GM21717 (cell line): ENCODE measurements at regions not wholly inside any gene's neighbourhood (a gene's known extent, or its start where the extent isn't known, plus 50 kb on each side); places are given as distances from the start of the nearest gene placed in this dataset.
"Not testable (repeated sequence)": the region's sequence is repeated elsewhere in the genome, so short reads cannot be mapped to it uniquely, and the experiment has no call there.

Experiments used
- ATAC-seq: cut with Tn5 transposase; IDR thresholded peaks from one replicate; pipeline ENCODE4 v1.9.1; 2021; ENCODE audit warnings: mild to moderate bottlenecking, moderate library complexity; ENCODE audit not compliant: unreplicated experiment

- no peak for ATAC-seq
Measured at GRCh38 chr22:49347376-49347775, 480.3 kb downstream of the BRD1 start.

- ATAC-seq: no peak
Measured at GRCh38 chr22:49345896-49346295, 481.8 kb downstream of the BRD1 start.

GRCh38 chr22:49344656-49345055 is 483.0 kb downstream of the BRD1 start:
- no peak for ATAC-seq

- no peak for ATAC-seq
Measured at GRCh38 chr22:49344161-49344560, 483.5 kb downstream of the BRD1 start.

GRCh38 chr22:49340406-49340805 is 487.3 kb downstream of the BRD1 start:
- ATAC-seq: no peak

- not testable (repeated sequence) for ATAC-seq
Measured at GRCh38 chr22:49336483-49336882, 491.2 kb downstream of the BRD1 start.

- ATAC-seq: no peak
Measured at GRCh38 chr22:49334976-49335375, 492.7 kb downstream of the BRD1 start.

- ATAC-seq: no peak
Measured at GRCh38 chr22:49334449-49334789, 493.3 kb downstream of the BRD1 start.

- no peak for ATAC-seq
Measured at GRCh38 chr22:49333206-49333605, 494.5 kb downstream of the BRD1 start.

- ATAC-seq: no peak
Measured at GRCh38 chr22:49332691-49333090, 495.0 kb downstream of the BRD1 start.

GRCh38 chr22:49331878-49332277 is 495.8 kb downstream of the BRD1 start:
- no peak for ATAC-seq

- no peak for ATAC-seq
Measured at GRCh38 chr22:49331223-49331815, 496.4 kb downstream of the BRD1 start.

GRCh38 chr22:49330421-49331222 is 497.1 kb downstream of the BRD1 start:
- ATAC-seq: no peak

GRCh38 chr22:49329636-49330035 is 498.0 kb downstream of the BRD1 start:
- ATAC-seq: no peak

GRCh38 chr22:49328630-49329405 is 498.9 kb downstream of the BRD1 start:
- no peak for ATAC-seq

GRCh38 chr22:49328118-49328475 is 499.6 kb downstream of the BRD1 start:
- no peak for ATAC-seq

GRCh38 chr22:49327411-49328117 is 500.1 kb downstream of the BRD1 start:
- no peak for ATAC-seq

- ATAC-seq: no peak
Measured at GRCh38 chr22:49326558-49326957, 501.1 kb downstream of the BRD1 start.

- ATAC-seq: no peak
Measured at GRCh38 chr22:49325531-49326395, 501.9 kb downstream of the BRD1 start.
